HG02610 (cell line): ENCODE measurements at regions not wholly inside any gene's neighbourhood (a gene's known extent, or its start where the extent isn't known, plus 50 kb on each side); places are given as distances from the start of the nearest gene placed in this dataset.

Experiments
- ATAC-seq: cut with Tn5 transposase; IDR thresholded peaks from one replicate; pipeline ENCODE4 v1.9.1; 2021; ENCODE audit warnings: mild to moderate bottlenecking, moderate library complexity; ENCODE audit not compliant: unreplicated experiment

GRCh38 chr2:118699447-118700175 is 147.8 kb downstream of the EN1 start:
- ATAC-seq = no peak

- ATAC-seq = no peak
Observed at GRCh38 chr2:118698564-118698963, 148.9 kb downstream of the EN1 start.

GRCh38 chr2:118697781-118698180 is 149.7 kb downstream of the EN1 start:
- no peak for ATAC-seq

GRCh38 chr2:118696786-118697465 is 150.5 kb downstream of the EN1 start:
- no peak for ATAC-seq

GRCh38 chr2:118693287-118693822 is 154.1 kb downstream of the EN1 start:
- ATAC-seq = no peak

- no peak for ATAC-seq
Observed at GRCh38 chr2:118689874-118690273, 157.6 kb downstream of the EN1 start.

GRCh38 chr2:118689456-118689855 is 158.0 kb downstream of the EN1 start:
- ATAC-seq = no peak

GRCh38 chr2:118689033-118689432 is 158.4 kb downstream of the EN1 start:
- no peak for ATAC-seq

- no peak for ATAC-seq
Observed at GRCh38 chr2:118687698-118688097, 159.8 kb downstream of the EN1 start.

- ATAC-seq = no peak
Observed at GRCh38 chr2:118687192-118687591, 160.3 kb downstream of the EN1 start.

GRCh38 chr2:118686346-118686745 is 161.1 kb downstream of the EN1 start:
- ATAC-seq = no peak

- no peak for ATAC-seq
Observed at GRCh38 chr2:118683460-118683859, 164.0 kb downstream of the EN1 start.

- ATAC-seq = no peak
Observed at GRCh38 chr2:118678985-118679384, 168.5 kb downstream of the EN1 start.

- ATAC-seq = no peak
Observed at GRCh38 chr2:118677546-118677945, 169.9 kb downstream of the EN1 start.

- ATAC-seq = no peak
Observed at GRCh38 chr2:118675531-118675930, 171.9 kb downstream of the EN1 start.

GRCh38 chr2:118672571-118673158 is 174.8 kb downstream of the EN1 start:
- no peak for ATAC-seq

- ATAC-seq = no peak
Observed at GRCh38 chr2:118671701-118672454, 175.6 kb downstream of the EN1 start.

GRCh38 chr2:118670838-118671237 is 176.6 kb downstream of the EN1 start:
- no peak for ATAC-seq

GRCh38 chr2:118670276-118670675 is 177.2 kb downstream of the EN1 start:
- ATAC-seq = no peak

GRCh38 chr2:118669654-118670053 is 177.8 kb downstream of the EN1 start:
- ATAC-seq = no peak
